Endothelial cell of umbilical vein (primary cell): ENCODE measurements at regions not wholly inside any gene's neighbourhood (a gene's known extent, or its start where the extent isn't known, plus 50 kb on each side); places are given as distances from the start of the nearest gene placed in this dataset.

Source experiments
- EZH2 ChIP-seq: IDR thresholded peaks from 2 replicates; pipeline ENCODE4 v1.6.1; 2012; ENCODE audit warnings: borderline replicate concordance, low read depth, mild to moderate bottlenecking, moderate library complexity, low read length, inconsistent platforms; ENCODE audit not compliant: severe bottlenecking
- FOS ChIP-seq: IDR thresholded peaks from 2 replicates; pipeline ENCODE4 v1.6.1; 2011; ENCODE audit warnings: mild to moderate bottlenecking, low read length, moderate library complexity, borderline replicate concordance; ENCODE audit not compliant: insufficient read depth
- MYC ChIP-seq: IDR thresholded peaks from one replicate; pipeline ENCODE4 v1.6.1; 2011; ENCODE audit warnings: mild to moderate bottlenecking, low read depth, low read length
- POLR2A ChIP-seq: IDR thresholded peaks from 2 replicates; pipeline ENCODE4 v1.6.1; 2012; ENCODE audit warnings: low read depth, mild to moderate bottlenecking, control low read depth, low read length
- POLR2AphosphoS5 ChIP-seq: IDR thresholded peaks from 2 replicates; pipeline ENCODE4 v1.6.1; 2012; ENCODE audit warnings: low read depth, mild to moderate bottlenecking, control low read depth, low read length, moderate library complexity; ENCODE audit not compliant: insufficient read depth
- TF ChIP-seq, protein P1 (sequence below), 2 donors: IDR thresholded peaks; 1 replicate in 1 of 2; 2 replicates in 1 of 2; pipeline ENCODE4 v1.5.1; 2011; ENCODE audit warnings: low read length in 2 of 2, mild to moderate bottlenecking in 2 of 2, moderate library complexity in 2 of 2, control low read depth in 1 of 2, inconsistent platforms in 1 of 2, low read depth in 1 of 2; ENCODE audit not compliant: insufficient read depth in 1 of 2; ENCODE audit errors: extremely low read depth in 1 of 2
- TF ChIP-seq, protein P2 (sequence below): IDR thresholded peaks from 2 replicates; pipeline ENCODE4 v1.6.1; 2011; ENCODE audit not compliant: insufficient read depth, insufficient read length

DNA sequence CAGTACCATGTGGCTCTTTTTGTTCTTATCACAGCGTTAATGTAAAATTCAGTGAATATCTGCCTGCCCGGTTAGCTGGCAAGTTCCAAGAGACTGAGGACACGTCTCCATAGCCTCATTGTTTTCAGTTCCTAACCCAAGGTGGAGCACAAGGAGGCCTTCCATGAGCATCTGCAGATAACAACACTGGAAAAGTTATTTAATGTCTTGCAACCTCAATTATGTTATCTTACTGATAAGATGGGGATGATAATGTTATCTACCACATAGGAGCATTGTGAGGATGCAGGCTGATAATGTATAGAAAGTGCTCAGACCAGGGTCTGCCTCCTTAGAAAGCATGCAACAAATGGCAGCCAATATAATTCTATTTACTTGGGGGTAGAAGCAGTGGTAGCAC lies 109.6 kb upstream of the DNAH14 start:
- TF ChIP-seq, protein P1, sequence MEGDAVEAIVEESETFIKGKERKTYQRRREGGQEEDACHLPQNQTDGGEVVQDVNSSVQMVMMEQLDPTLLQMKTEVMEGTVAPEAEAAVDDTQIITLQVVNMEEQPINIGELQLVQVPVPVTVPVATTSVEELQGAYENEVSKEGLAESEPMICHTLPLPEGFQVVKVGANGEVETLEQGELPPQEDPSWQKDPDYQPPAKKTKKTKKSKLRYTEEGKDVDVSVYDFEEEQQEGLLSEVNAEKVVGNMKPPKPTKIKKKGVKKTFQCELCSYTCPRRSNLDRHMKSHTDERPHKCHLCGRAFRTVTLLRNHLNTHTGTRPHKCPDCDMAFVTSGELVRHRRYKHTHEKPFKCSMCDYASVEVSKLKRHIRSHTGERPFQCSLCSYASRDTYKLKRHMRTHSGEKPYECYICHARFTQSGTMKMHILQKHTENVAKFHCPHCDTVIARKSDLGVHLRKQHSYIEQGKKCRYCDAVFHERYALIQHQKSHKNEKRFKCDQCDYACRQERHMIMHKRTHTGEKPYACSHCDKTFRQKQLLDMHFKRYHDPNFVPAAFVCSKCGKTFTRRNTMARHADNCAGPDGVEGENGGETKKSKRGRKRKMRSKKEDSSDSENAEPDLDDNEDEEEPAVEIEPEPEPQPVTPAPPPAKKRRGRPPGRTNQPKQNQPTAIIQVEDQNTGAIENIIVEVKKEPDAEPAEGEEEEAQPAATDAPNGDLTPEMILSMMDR (IDR thresholded peaks at IDR 0.05; ENCODE audit: extremely low read depth in 1 of 2, insufficient read depth in 1 of 2, low read depth in 1 of 2, low read length in 2 of 2): no peak
- TF ChIP-seq POLR2A (no peak), EZH2 (no peak), POLR2AphosphoS5 (no peak), MYC (no peak), FOS (no peak)
- TF ChIP-seq, protein P2, sequence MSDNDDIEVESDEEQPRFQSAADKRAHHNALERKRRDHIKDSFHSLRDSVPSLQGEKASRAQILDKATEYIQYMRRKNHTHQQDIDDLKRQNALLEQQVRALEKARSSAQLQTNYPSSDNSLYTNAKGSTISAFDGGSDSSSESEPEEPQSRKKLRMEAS: no peak
